ENCODE measurements at regions not wholly inside any gene's neighbourhood (a gene's known extent, or its start where the extent isn't known, plus 50 kb on each side); places are given as distances from the start of the nearest gene placed in this dataset.

GRCh38 chr6:134425513-134425912 lies 107.6 kb upstream of the SGK1 start:
- TF ChIP-seq CTCF (conservative IDR thresholded peaks at IDR 0.05): no peak
- TF ChIP-seq EZH2 (IDR thresholded peaks at IDR 0.05; ENCODE audit: low read depth): no peak
